GM21737 (cell line): ENCODE measurements at regions not wholly inside any gene's neighbourhood (a gene's known extent, or its start where the extent isn't known, plus 50 kb on each side); places are given as distances from the start of the nearest gene placed in this dataset.
"Not testable (repeated sequence)": the region's sequence is repeated elsewhere in the genome, so short reads cannot be mapped to it uniquely, and the experiment has no call there.

ENCODE experiments used
- ATAC-seq: cut with Tn5 transposase; IDR thresholded peaks from one replicate; pipeline ENCODE4 v1.9.1; 2021; ENCODE audit warnings: mild to moderate bottlenecking, moderate library complexity; ENCODE audit not compliant: unreplicated experiment

GRCh38 chr3:23112491-23112890 lies 90.6 kb upstream of the UBE2E2 start:
- no peak for ATAC-seq

- no peak for ATAC-seq
Measured at GRCh38 chr3:23113455-23114171, 89.5 kb upstream of the UBE2E2 start.

- ATAC-seq: no peak
Measured at GRCh38 chr3:23114432-23114831, 88.7 kb upstream of the UBE2E2 start.

GRCh38 chr3:23115171-23115877 lies 87.8 kb upstream of the UBE2E2 start:
- ATAC-seq: no peak

- ATAC-seq: no peak
Measured at GRCh38 chr3:23116081-23116837, 86.9 kb upstream of the UBE2E2 start.

- ATAC-seq: no peak
Measured at GRCh38 chr3:23117856-23118255, 85.3 kb upstream of the UBE2E2 start.

- no peak for ATAC-seq
Measured at GRCh38 chr3:23127196-23127595, 75.9 kb upstream of the UBE2E2 start.

GRCh38 chr3:23128655-23129054 lies 74.5 kb upstream of the UBE2E2 start:
- ATAC-seq: no peak

- no peak for ATAC-seq
Measured at GRCh38 chr3:23129117-23129516, 74.0 kb upstream of the UBE2E2 start.

- ATAC-seq: no peak
Measured at GRCh38 chr3:23129817-23130216, 73.3 kb upstream of the UBE2E2 start.

- ATAC-seq: no peak
Measured at GRCh38 chr3:23130406-23130805, 72.7 kb upstream of the UBE2E2 start.

- no peak for ATAC-seq
Measured at GRCh38 chr3:23135026-23135785, 67.9 kb upstream of the UBE2E2 start.

GRCh38 chr3:23136054-23136453 lies 67.1 kb upstream of the UBE2E2 start:
- no peak for ATAC-seq

- ATAC-seq: not testable (repeated sequence)
Measured at GRCh38 chr3:23144051-23144450, 59.1 kb upstream of the UBE2E2 start.

GRCh38 chr3:23146163-23146562 lies 57.0 kb upstream of the UBE2E2 start:
- ATAC-seq: no peak

GRCh38 chr3:23152989-23153388 lies 50.1 kb upstream of the UBE2E2 start:
- no peak for ATAC-seq
